ENCODE measurements at regions not wholly inside any gene's neighbourhood (a gene's known extent, or its start where the extent isn't known, plus 50 kb on each side); places are given as distances from the start of the nearest gene placed in this dataset.
A peak's percentile ranks its signal among the peaks of the same experiment; 100 is the strongest.
"Not testable (repeated sequence)": the region's sequence is repeated elsewhere in the genome, so short reads cannot be mapped to it uniquely, and the experiment has no call there.

GRCh38 chr18:76627444-76627843, 132.4 kb upstream of the ZNF516 start:
- FAIRE-seq: no peak

DNA sequence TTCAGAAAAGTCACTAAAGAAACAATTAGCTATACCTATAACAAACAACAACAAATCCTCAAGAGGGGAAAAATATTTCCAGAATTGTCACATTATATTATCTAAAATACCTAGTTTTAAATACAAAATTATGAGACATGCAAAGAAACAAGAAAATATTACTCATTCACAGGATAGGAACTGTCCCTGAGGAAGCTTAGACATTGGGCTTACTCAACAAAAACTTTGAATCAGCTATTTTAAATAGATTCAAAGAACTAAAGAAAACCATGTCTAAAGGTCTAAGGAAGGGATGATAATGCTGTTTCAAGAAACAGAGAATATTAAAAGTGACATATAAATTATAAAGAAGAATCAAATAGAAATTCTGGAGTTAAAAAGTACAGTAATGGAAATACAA, 131.9 kb upstream of the ZNF516 start:
- no peak for FAIRE-seq

- no peak for FAIRE-seq
These were observed 127.6 kb upstream of the ZNF516 start for GRCh38 chr18:76622651-76623050.

- FAIRE-seq: peak; percentile 96
These were observed 126.9 kb upstream of the ZNF516 start for GRCh38 chr18:76621782-76622495.

DNA sequence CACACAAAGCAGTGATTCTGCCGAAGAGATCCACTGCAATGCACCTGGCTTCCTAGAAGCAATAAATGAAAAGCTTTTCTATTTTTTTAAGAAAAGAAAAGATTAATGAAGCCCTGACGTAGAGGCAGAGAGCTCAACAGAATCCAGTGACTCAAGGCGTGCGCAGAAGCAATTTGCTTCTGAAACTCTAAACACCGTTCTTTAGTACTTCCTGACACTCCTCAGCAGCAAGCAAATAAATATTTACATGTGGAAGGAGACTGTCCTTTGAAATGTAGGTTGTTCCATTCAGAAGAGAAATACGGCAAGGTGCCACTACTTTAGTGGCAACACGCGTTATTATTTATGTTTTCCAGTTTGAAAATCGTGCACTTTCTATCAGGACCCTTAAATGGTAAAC, 126.2 kb upstream of the ZNF516 start:
- peak; percentile 43 for FAIRE-seq

GRCh38 chr18:76620321-76621170, 125.5 kb upstream of the ZNF516 start:
- FAIRE-seq: no peak

GRCh38 chr18:76619621-76620315, 124.7 kb upstream of the ZNF516 start:
- FAIRE-seq: no peak

- FAIRE-seq: no peak
These were observed 124.2 kb upstream of the ZNF516 start for GRCh38 chr18:76619261-76619620.

DNA sequence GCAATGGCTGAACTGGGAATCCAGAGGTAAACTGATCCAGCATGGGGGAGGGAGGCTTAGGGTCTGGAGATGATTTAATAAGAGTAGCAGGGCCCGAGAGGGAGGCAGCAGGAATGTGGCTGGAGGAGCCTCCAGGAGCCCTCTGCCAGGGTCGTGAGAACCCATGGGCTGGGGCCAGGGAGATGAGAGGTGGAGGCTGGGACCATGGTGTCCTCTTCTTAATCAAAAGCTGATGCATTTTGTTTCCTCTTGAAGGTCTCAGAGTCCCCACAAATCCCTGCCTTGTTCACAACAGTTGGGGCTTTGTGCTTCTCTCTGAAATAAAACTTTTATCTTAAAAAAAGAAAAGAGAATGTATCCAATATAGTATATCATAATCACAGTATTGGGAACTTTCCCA, 123.7 kb upstream of the ZNF516 start:
- no peak for FAIRE-seq

DNA sequence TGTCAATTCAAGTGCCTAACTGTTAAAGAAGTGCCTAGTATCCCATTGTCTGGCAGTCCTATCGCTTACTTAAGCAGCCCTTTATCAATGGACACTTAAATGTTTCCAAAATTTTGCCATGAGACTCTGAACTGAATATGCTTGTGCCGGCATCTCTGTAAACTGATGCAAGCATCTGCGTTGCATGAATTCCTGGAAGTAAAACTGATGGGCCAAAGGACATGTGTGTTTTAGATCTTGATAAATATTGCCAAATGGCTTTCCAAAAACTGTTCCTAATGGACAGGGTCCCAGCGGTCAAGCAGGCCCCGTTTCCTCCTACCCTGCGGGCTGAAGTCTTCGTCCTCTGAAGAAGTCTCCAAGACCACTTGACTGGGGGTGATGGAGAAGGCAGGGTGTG, 121.3 kb upstream of the ZNF516 start:
- no peak for FAIRE-seq

DNA sequence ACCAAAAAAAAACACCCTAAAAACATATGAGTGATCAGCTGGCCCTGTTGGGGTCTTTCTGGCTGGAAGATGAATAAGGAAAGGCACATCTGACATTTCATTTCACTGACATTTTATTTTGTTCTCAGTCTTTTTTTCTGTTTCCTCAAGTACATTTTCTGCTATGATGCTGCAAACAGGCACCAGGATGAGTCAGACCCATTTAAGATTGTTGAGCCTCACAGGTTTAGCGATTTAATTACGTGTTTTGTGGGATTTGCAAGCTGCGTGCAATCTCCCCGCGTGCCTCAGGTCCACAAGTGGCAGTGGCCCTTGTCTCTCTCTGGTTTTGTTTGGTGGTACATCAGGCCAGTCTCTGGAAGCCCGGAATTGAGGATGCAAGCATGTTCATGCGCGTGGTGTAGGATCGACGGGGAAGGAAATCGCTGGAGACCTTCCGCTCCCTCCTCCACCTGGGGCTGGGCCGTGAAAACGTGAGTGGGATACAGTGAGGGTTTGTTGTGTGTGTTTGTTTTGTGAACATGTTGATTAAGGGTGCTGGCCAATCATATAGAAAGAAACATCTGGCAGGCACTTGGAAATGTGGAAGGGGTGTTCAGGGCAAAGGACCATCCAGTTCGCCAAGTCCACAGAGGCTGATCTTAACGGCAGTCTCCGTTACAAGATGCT, 120.2 kb upstream of the ZNF516 start:
- FAIRE-seq: no peak

DNA sequence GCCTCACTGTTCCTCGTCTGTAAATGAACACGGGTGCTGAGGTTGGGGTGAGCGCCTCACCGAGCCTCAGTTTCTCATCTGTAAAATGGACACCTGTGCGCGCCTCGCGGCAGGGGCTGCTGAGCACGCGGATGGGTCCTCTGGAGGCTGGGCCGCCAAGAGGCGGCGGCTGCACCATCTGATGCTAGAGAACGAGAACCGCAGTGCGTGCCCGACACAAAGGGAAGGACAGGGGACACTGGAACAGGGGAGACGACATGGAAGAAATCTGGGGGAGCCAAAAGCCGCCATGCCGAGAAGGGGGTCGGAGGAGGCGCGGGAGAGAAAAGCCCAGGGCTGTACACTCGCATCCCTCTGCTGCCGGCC, 118.7 kb upstream of the ZNF516 start:
- no peak for FAIRE-seq

DNA sequence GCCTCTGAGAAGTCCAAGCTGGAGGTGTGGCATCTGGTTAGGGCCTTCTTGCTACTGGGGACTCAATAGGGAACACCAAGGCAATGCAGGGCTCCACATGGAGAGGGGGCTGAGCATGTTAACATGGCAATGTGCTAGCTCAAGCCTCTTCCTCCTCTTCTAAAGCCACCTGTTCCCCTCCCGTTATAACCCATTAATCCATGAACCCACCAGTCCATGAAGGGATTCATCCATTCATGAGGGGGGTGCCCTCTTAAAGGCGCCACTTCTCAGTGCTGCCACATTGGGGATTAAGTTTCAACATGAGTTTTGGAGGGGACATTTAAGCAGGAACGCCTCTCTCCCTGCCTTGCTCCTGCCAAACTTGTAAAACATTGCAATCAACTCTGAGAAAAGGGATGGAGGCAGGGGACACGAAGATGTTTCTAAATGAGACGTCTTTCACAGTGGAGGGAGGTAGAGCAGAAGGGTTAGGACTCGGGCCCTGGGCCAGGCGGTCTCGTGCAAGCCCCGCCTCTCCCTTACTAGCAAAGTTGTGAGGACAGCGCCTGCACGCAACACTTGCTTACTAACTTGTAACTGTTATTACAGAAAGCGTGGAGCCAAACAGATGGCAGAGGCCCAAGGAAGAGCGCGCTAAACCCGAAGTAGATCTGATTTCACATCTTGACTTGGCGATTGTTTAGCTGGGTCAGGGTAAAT, 118.2 kb upstream of the ZNF516 start:
- no peak for FAIRE-seq

DNA sequence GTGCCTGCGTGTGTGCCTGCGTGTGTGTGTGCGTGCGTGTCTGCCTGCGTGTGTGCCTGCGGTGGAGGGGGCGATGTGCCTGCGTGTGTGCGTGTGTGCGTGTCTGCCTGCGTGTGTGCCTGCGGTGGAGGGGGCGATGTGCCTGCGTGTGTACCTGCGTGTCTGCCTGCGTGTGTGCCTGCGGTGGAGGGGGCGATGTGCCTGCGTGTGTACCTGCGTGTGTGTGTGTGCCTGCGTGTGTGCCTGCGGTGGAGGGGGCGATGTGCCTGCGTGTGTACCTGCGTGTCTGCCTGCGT, 116.7 kb upstream of the ZNF516 start:
- FAIRE-seq: not testable (repeated sequence)

- peak; percentile 58 for FAIRE-seq
These were observed 116.1 kb upstream of the ZNF516 start for GRCh38 chr18:76610933-76611749.

DNA sequence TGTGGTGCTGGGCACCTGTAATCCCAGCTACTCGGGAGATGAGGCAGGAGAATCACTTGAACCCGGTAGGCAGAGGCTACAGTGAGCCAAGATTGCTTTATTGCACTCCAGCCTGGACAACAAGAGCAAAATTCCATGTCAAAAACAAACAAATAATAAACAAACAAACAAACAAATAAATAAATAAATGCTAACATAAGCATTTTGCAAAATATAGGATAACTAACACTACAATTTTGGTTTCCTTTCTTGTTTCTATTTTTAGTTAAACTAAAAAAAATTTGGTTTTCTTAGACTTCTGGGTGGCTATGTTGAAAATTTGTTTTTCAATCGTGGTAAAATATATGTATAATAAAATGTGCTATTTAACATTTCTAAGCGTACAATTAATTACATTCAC, 115.0 kb upstream of the ZNF516 start:
- FAIRE-seq: no peak

DNA sequence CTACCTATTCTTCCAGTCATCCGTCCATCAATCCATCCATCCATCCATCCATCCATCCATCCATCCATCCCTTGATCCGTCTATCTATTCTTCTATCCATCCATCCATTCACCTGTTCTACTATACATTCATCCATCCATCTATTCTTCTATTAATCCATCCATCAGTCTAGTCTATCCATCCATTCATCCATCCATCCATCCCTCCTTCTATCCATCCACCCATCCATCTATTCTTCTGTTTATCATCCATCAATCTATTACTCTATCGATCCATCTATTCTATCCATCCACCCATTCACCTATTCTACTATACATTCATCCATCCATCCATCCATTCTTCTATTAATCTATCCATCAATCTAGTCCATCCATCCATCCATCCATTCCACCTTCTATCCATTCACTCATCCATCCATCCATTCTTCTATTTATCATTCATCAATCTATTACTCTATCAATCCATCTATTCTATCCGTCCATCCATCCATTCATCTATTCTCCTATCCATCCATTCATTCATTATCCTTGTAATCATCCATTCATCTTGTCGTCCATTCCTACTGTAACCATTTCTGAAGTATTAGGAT, 110.4 kb upstream of the ZNF516 start:
- no peak for FAIRE-seq

GRCh38 chr18:76604935-76605240, 109.8 kb upstream of the ZNF516 start:
- no peak for FAIRE-seq

DNA sequence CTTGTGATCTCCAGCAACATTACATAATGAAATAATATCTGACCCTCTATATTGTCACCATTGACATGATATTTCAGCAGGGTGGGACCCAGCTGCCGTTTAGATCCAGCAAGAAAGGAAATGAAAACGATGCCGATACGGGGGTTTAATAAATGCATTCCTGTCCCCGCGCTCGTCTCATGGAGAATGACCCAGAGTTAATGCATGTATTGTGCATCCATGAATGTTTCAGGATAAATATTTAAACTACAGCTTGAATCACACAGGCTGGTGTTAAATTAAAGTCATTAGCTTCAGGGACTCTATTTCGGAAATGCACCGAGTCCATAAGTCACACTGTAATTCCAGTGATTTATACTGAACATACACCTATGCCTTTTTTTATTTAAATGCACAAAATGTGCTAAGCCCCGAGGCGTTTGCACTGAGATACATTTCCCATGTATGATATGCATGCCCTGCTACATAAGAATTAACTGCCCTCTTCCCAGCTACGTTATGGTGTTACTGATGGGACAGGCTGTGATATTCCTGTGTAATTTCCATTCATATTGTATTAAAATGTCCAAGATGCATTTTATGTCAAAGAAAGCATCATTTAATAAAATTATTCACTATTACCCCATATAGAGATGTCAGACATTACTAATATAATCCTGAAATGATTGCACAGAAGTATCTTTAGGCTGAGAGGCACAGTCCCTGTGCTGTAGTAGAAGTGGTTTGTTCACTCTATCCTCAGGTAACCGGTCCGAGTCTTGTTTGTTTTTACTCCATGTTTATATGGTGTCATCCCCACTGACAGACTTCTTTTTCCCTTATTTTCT, 109.3 kb upstream of the ZNF516 start:
- FAIRE-seq: no peak

GRCh38 chr18:76602191-76602590, 107.1 kb upstream of the ZNF516 start:
- no peak for FAIRE-seq

- not testable (repeated sequence) for FAIRE-seq
These were observed 105.0 kb upstream of the ZNF516 start for GRCh38 chr18:76600076-76600475.
